RCC 7860 (cell line): ENCODE measurements at regions not wholly inside any gene's neighbourhood (a gene's known extent, or its start where the extent isn't known, plus 50 kb on each side); places are given as distances from the start of the nearest gene placed in this dataset.
"Not testable (repeated sequence)": the region's sequence is repeated elsewhere in the genome, so short reads cannot be mapped to it uniquely, and the experiment has no call there.

Source experiments
- DNase-seq: peaks from one replicate; pipeline ENCODE4 v3.0.0-alpha.2; 2015; ENCODE audit warnings: low spot score
- FAIRE-seq: peaks from 2 replicates; lab custom pipeline; 2012; peaks lifted over from hg19 to GRCh38; lab: Jason Lieb, UNC

DNA sequence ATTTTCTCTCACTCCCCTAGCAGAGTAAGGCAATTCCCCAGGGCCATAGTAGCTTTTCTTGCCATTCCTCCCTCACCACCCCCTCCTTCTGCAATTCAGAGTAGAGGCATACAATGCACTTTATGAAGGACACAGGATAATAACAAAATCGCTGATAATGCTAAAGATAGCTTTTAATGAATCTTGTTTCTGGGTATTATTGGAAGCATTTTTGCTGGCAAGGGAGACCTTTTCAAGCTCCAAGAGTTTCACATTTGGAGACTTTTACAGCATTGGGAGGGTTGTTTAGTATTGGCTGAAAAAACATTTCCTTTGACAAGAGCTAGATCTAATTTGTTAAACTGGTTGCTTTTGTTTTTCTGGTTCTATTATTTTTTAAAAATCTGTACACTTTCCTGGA is 573.0 kb upstream of the C16orf82 start:
- no peak for DNase-seq
- no peak for FAIRE-seq

- FAIRE-seq (no peak), DNase-seq (no peak)
Observed at GRCh38 chr16:26497896-26498295, 568.8 kb upstream of the C16orf82 start.

- FAIRE-seq (no peak), DNase-seq (no peak)
Observed at GRCh38 chr16:26500326-26500725, 566.4 kb upstream of the C16orf82 start.

GRCh38 chr16:26505496-26505895 is 561.2 kb upstream of the C16orf82 start:
- no peak for FAIRE-seq
- no peak for DNase-seq

DNA sequence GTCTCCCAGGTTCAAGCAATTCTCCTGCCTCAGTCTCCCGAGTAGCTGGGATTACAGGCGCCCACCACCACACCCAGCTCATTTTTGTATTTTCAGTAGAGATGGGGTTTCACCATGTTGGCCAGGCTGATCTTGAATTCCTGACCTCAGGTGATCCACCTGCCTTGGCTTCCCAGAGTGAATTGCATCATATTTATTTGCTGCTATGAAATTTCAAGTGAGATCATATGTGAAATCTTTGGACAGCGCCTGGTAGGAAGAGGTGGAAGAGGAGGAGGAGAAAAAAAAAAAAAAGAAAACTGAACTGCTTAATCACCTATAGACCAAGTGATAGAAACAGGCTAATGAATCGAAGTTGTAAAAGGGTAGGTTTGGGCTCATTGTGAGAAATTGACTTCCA is 557.8 kb upstream of the C16orf82 start:
- DNase-seq, FAIRE-seq: not testable (repeated sequence)

- DNase-seq (no peak), FAIRE-seq (no peak)
Observed at GRCh38 chr16:26510924-26511323, 555.8 kb upstream of the C16orf82 start.

DNA sequence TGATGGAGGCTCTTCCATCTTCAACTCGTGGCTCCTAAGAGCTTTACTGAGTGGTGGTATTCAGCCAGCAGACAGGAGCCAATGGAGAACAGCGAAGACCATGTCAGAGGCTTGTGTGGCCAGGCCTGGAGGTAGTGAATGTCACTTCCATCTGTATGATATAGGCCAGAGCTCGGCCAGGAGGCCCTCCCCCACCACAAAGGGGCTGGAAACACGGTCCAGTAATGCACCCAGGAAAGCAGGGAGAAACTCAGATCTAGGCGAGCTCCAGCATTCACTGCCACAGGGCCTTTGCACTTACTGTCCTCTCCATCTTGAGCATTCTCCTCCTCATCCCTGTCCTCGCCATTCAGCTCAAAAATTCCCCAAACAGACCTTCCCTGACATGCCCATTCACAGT is 555.3 kb upstream of the C16orf82 start:
- no peak for DNase-seq
- no peak for FAIRE-seq

DNA sequence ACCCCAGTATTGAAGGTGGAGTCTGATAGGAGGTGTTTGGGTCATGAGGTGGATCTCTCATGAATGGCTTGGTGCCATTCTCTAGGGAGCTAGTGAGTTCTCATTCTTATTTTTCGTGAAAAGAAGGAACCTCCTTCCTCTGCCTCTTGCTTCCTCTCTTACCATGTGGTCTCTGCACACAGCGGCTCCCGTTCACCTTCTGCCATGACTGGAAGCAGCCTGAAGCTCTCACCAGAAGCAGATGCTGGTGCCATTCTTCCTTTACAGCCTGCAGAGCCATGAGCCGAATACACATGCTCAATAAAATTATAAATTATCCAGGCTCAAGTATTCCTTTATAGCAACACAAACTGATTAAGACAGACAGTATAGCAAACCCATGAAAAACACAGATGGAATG is 545.1 kb upstream of the C16orf82 start:
- FAIRE-seq: no peak
- no peak for DNase-seq

DNA sequence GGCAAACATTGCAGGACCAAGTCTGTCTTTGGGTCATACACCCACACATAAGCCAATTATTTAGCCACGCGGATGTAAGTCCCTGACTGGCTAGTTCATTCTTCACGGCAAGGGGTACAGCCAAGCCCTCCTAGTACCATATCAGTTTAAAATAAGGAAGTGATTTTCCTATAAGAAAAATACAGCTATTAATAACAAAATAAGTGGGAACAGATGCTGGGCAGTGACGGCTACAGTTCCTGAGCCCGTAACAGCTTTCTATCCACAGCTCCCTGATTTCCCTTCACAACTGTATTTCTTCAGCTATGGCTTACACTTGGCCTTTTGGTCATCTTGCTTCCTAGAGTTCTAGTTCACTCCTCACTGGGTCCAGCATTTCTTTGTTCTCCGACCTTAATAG is 542.4 kb upstream of the C16orf82 start:
- FAIRE-seq (no peak), DNase-seq (no peak)

- FAIRE-seq (no peak), DNase-seq (no peak)
Observed at GRCh38 chr16:26524846-26525245, 541.9 kb upstream of the C16orf82 start.

DNA sequence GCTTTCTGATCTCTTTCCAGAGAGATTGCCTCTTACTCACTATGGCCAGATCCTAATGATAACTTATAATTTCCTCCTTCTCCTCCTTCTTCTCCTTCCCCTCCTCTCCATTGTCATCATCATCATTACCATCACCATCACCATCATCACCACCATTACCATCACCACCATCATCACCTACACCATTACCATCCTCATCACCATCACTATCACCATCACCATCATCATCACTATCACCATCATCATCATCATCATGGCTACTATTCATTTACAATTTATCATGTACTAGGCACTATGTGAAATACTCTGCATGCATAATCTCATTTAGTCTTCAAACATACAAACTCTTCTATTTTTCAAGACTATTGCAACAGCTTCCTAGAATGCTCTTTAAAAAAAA is 540.9 kb upstream of the C16orf82 start:
- FAIRE-seq (no peak), DNase-seq (no peak)

DNA sequence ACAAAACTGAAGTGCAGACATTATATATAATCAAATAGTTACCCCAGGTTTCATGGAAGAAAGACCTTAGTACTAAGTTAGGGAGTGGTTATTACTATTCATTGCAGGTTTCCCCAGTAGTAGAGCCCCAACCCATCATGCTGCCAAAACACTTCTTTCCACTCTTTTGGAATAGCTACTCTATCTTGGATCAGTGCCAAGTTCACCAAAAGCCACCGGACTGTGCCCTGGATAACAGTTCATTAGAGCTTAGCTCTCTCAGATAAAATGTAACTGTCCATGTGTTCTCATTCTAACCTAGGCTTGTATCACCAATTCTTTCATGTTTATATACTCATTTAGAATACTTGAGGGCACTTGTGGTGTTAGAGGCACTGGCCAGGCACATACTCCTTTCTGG is 540.1 kb upstream of the C16orf82 start:
- FAIRE-seq: no peak
- no peak for DNase-seq

- FAIRE-seq (no peak), DNase-seq (no peak)
Observed at GRCh38 chr16:26530584-26531289, 536.0 kb upstream of the C16orf82 start.

DNA sequence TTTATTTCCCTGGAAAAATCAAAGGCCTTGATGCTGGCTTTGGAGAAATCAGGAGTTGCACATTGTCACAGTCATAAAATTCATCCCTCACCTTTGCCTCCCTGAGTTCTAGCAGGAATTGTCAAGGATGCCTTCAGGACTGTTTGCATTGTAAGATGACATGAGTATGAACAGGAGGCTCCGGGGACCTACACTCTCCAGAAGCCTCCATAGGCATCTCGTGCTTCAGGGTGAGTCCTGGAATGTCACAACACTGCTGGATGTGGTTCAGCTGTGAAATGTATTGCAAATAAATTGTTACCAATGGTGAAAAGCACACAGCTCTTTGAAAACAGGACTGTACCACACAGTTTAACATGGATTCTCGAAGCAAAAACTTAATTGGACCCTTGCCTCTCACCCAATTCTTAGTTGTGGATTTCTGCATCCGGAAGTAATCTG is 535.4 kb upstream of the C16orf82 start:
- DNase-seq (no peak), FAIRE-seq (no peak)

DNA sequence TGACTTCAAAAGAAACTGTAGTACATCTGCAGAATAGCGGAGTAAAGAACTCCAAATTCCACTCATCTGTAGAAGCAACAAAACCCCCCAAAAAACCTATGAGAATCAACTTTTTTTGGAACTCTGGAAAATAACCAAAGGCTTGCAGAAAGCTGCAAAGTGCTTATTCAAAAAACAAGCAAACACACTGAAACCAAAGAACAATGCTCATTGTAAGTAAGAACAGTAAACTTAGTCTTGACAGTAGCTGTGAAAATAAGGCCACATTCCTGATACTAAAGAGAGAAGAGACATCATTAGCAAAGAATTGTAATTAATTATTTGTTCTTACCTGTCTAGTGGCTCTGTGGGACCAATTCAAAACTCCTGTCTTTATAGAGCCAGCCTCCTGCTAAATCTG is 534.3 kb upstream of the C16orf82 start:
- no peak for DNase-seq
- FAIRE-seq: no peak

GRCh38 chr16:26542198-26542597 is 524.5 kb upstream of the C16orf82 start:
- DNase-seq (no peak), FAIRE-seq (no peak)

- DNase-seq (no peak), FAIRE-seq (no peak)
Observed at GRCh38 chr16:26546573-26546972, 520.2 kb upstream of the C16orf82 start.

GRCh38 chr16:26547681-26548080 is 519.0 kb upstream of the C16orf82 start:
- FAIRE-seq (no peak), DNase-seq (no peak)

GRCh38 chr16:26550111-26550610 is 516.6 kb upstream of the C16orf82 start:
- no peak for FAIRE-seq
- DNase-seq: no peak

GRCh38 chr16:26554030-26554429 is 512.7 kb upstream of the C16orf82 start:
- FAIRE-seq: no peak
- DNase-seq: no peak

DNA sequence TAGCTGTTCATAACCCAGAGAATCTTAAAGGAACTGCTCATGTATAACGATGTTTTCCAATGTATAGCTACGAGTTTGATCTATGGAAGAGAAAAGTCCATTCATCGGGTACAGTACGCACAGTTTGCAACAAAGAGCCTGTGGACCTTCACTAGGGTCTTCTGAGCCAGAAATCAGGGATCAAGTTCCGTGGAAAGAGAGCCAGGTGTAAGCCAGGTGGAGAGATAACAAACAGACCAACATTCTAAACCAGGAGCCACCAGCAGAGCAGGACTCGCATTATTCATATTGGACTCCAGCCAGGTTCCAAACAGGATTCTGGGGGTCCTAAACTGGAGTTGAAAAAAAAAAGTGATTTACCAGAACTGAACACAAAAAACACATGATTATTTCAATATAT is 505.4 kb upstream of the C16orf82 start:
- FAIRE-seq: no peak

DNA sequence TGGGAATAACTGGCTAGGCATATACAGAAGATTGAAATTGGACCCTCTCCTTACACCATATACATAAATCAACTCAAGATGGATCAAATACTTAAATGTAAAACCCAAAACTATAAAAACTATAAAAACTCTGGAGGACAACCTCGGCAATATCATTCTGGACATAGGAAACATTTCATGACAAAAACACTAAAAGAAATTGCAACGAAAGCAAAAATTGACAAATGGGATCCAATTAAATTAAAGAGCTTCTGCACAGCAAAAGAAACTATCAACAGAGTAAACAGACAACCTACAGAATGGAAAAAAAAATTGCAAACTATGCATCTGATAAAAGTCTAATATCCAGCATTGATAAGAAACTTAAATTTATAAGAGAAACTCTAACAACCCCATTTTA is 503.7 kb upstream of the C16orf82 start:
- no peak for DNase-seq
- no peak for FAIRE-seq

More for the DNA sequence above, 505.4 kb upstream of the C16orf82 start:
- no peak for DNase-seq

GRCh38 chr16:26567356-26567755 is 499.4 kb upstream of the C16orf82 start:
- DNase-seq (no peak), FAIRE-seq (no peak)
